HG03025 (cell line): ENCODE measurements at regions not wholly inside any gene's neighbourhood (a gene's known extent, or its start where the extent isn't known, plus 50 kb on each side); places are given as distances from the start of the nearest gene placed in this dataset.

ENCODE experiments used
- ATAC-seq: cut with Tn5 transposase; IDR thresholded peaks from one replicate; pipeline ENCODE4 v1.9.1; 2021; ENCODE audit warnings: mild to moderate bottlenecking, moderate library complexity; ENCODE audit not compliant: unreplicated experiment, low FRiP score

- no peak for ATAC-seq
These were observed 73.9 kb downstream of the WNT5A start for GRCh38 chr3:55413236-55413635.

- ATAC-seq: no peak
These were observed 74.6 kb downstream of the WNT5A start for GRCh38 chr3:55412545-55412944.

- ATAC-seq: no peak
These were observed 77.3 kb downstream of the WNT5A start for GRCh38 chr3:55409806-55410205.

- no peak for ATAC-seq
These were observed 78.8 kb downstream of the WNT5A start for GRCh38 chr3:55408193-55408826.

GRCh38 chr3:55407426-55407820, 79.7 kb downstream of the WNT5A start:
- ATAC-seq: no peak

GRCh38 chr3:55406696-55407425, 80.2 kb downstream of the WNT5A start:
- ATAC-seq: no peak

GRCh38 chr3:55405436-55405835, 81.7 kb downstream of the WNT5A start:
- ATAC-seq: no peak

- no peak for ATAC-seq
These were observed 84.1 kb downstream of the WNT5A start for GRCh38 chr3:55402886-55403609.

GRCh38 chr3:55380561-55380960, 106.5 kb downstream of the WNT5A start:
- ATAC-seq: no peak

- no peak for ATAC-seq
These were observed 110.3 kb downstream of the WNT5A start for GRCh38 chr3:55376753-55377347.

- ATAC-seq: no peak
These were observed 113.7 kb downstream of the WNT5A start for GRCh38 chr3:55373423-55373822.

- ATAC-seq: no peak
These were observed 116.8 kb downstream of the WNT5A start for GRCh38 chr3:55370272-55370671.

- no peak for ATAC-seq
These were observed 117.8 kb downstream of the WNT5A start for GRCh38 chr3:55369141-55369847.

- ATAC-seq: no peak
These were observed 118.7 kb downstream of the WNT5A start for GRCh38 chr3:55368366-55368765.

- ATAC-seq: no peak
These were observed 119.7 kb downstream of the WNT5A start for GRCh38 chr3:55367384-55367783.

GRCh38 chr3:55364421-55364820, 122.7 kb downstream of the WNT5A start:
- ATAC-seq: no peak

- no peak for ATAC-seq
These were observed 124.7 kb downstream of the WNT5A start for GRCh38 chr3:55362210-55362960.

GRCh38 chr3:55357796-55358195, 129.3 kb downstream of the WNT5A start:
- ATAC-seq: no peak

GRCh38 chr3:55352668-55353067, 134.4 kb downstream of the WNT5A start:
- ATAC-seq: no peak

- ATAC-seq: no peak
These were observed 137.3 kb downstream of the WNT5A start for GRCh38 chr3:55349851-55350250.
